ENCODE measurements at regions not wholly inside any gene's neighbourhood (a gene's known extent, or its start where the extent isn't known, plus 50 kb on each side); places are given as distances from the start of the nearest gene placed in this dataset.

- no peak for TF ChIP-seq GLIS3 (CRISPR knock-in tag; IDR thresholded peaks at IDR 0.05)
- TF ChIP-seq RARB (CRISPR knock-in tag; IDR thresholded peaks at IDR 0.05), result no peak
- no peak for TF ChIP-seq TCF4 (CRISPR knock-in tag; IDR thresholded peaks at IDR 0.05; ENCODE audit: borderline replicate concordance)
- TF ChIP-seq CREB5 (CRISPR knock-in tag; IDR thresholded peaks at IDR 0.05; ENCODE audit: low read depth), result no peak
- TF ChIP-seq ZNF8 (CRISPR knock-in tag; IDR thresholded peaks at IDR 0.05), result no peak
- no peak for TF ChIP-seq CSRNP3 (CRISPR knock-in tag; IDR thresholded peaks at IDR 0.05)
- TF ChIP-seq ZFP3 (CRISPR knock-in tag; IDR thresholded peaks at IDR 0.05), result no peak
Observed at GRCh38 chr14:22486675-22487074, 102.3 kb downstream of the DAD1 start.
